ENCODE measurements at regions not wholly inside any gene's neighbourhood (a gene's known extent, or its start where the extent isn't known, plus 50 kb on each side); places are given as distances from the start of the nearest gene placed in this dataset.
"Not testable (repeated sequence)": the region's sequence is repeated elsewhere in the genome, so short reads cannot be mapped to it uniquely, and the experiment has no call there.

GRCh38 chr7:118995350-118995749, 770.8 kb downstream of the ANKRD7 start:
- 85 to 100% methylated on average over 1 of the region's 1 CpG for WGBS, 2 experiments
- Histone ChIP-seq H3K27me3 (ENCODE audit: control insufficient read depth, insufficient read depth, low read length, poor library complexity, severe bottlenecking) (no peaks in the 10 kb centered on the region), H3K4me3 (ENCODE audit: insufficient read depth, low read depth, low read length) (no peak overlapping the region)

GRCh38 chr7:119007236-119007635, 782.7 kb downstream of the ANKRD7 start:
- H3K27me3 ChIP-seq (ENCODE audit: control insufficient read depth, insufficient read depth, low read length, poor library complexity, severe bottlenecking), result no peaks in the 10 kb centered on the region
- no peak overlapping the region for H3K27ac ChIP-seq (ENCODE audit: insufficient read depth, low read depth, low read length, poor library complexity, severe bottlenecking)
- H3K4me3 ChIP-seq (ENCODE audit: insufficient read depth, low read depth, low read length), result no peak overlapping the region
- no peaks in the 10 kb centered on the region for H3K4me1 ChIP-seq (ENCODE audit: control insufficient read depth, insufficient read depth, low read length)
- no peaks in the 10 kb centered on the region for H3K36me3 ChIP-seq (ENCODE audit: control insufficient read depth, insufficient read depth, low read length)
- no peaks in the 10 kb centered on the region for H3K9me3 ChIP-seq (ENCODE audit: control insufficient read depth, low read length)

More at GRCh38 chr7:118995350-118995749, 770.8 kb downstream of the ANKRD7 start:
- Histone ChIP-seq H3K4me1 (ENCODE audit: control insufficient read depth, insufficient read depth, low read length) (no peaks in the 10 kb centered on the region), H3K9me3 (ENCODE audit: control insufficient read depth, low read length) (no peaks in the 10 kb centered on the region), H3K36me3 (ENCODE audit: control insufficient read depth, insufficient read depth, low read length) (no peaks in the 10 kb centered on the region), H3K27ac (ENCODE audit: insufficient read depth, low read depth, low read length, poor library complexity, severe bottlenecking) (no peak overlapping the region)

GRCh38 chr7:119010635-119011034, 786.1 kb downstream of the ANKRD7 start:
- WGBS, 2 experiments, result 96% methylated on average over 1 of the region's 1 CpG
- no peaks in the 10 kb centered on the region for H3K4me1 ChIP-seq (ENCODE audit: control insufficient read depth, insufficient read depth, low read length)
- H3K4me3 ChIP-seq (ENCODE audit: insufficient read depth, low read depth, low read length), result no peak overlapping the region
- no peaks in the 10 kb centered on the region for H3K9me3 ChIP-seq (ENCODE audit: control insufficient read depth, low read length)
- no peaks in the 10 kb centered on the region for H3K36me3 ChIP-seq (ENCODE audit: control insufficient read depth, insufficient read depth, low read length)
- H3K27ac ChIP-seq (ENCODE audit: insufficient read depth, low read depth, low read length, poor library complexity, severe bottlenecking), result no peak overlapping the region
- no peaks in the 10 kb centered on the region for H3K27me3 ChIP-seq (ENCODE audit: control insufficient read depth, insufficient read depth, low read length, poor library complexity, severe bottlenecking)

- WGBS, 2 experiments, result 92 to 94% methylated on average over 2 of the region's 2 CpGs
- no peaks in the 10 kb centered on the region for H3K36me3 ChIP-seq (ENCODE audit: control insufficient read depth, insufficient read depth, low read length)
- no peaks in the 10 kb centered on the region for H3K9me3 ChIP-seq (ENCODE audit: control insufficient read depth, low read length)
- no peaks in the 10 kb centered on the region for H3K27me3 ChIP-seq (ENCODE audit: control insufficient read depth, insufficient read depth, low read length, poor library complexity, severe bottlenecking)
- no peak overlapping the region for H3K4me3 ChIP-seq (ENCODE audit: insufficient read depth, low read depth, low read length)
- H3K27ac ChIP-seq (ENCODE audit: insufficient read depth, low read depth, low read length, poor library complexity, severe bottlenecking), result no peak overlapping the region
- no peaks in the 10 kb centered on the region for H3K4me1 ChIP-seq (ENCODE audit: control insufficient read depth, insufficient read depth, low read length)
Measured at GRCh38 chr7:119026391-119026790, 801.9 kb downstream of the ANKRD7 start.

- Histone ChIP-seq H3K27ac (ENCODE audit: insufficient read depth, low read depth, low read length, poor library complexity, severe bottlenecking) (no peak overlapping the region), H3K9me3 (ENCODE audit: control insufficient read depth, low read length) (no peaks in the 10 kb centered on the region), H3K27me3 (ENCODE audit: control insufficient read depth, insufficient read depth, low read length, poor library complexity, severe bottlenecking) (no peaks in the 10 kb centered on the region), H3K4me3 (ENCODE audit: insufficient read depth, low read depth, low read length) (no peak overlapping the region), H3K4me1 (ENCODE audit: control insufficient read depth, insufficient read depth, low read length) (no peaks in the 10 kb centered on the region), H3K36me3 (ENCODE audit: control insufficient read depth, insufficient read depth, low read length) (no peaks in the 10 kb centered on the region)
- 36% methylated on average over 1 of the region's 1 CpG; no CpG with 5 or more reads in 1 of the 2 experiments for WGBS, 2 experiments
Measured at GRCh38 chr7:119028736-119029135, 804.2 kb downstream of the ANKRD7 start.

GRCh38 chr7:119032136-119032535, 807.6 kb downstream of the ANKRD7 start:
- WGBS, 2 experiments, result 93 to 99% methylated on average over 3 to 4 of the region's 4 CpGs
- H3K9me3 ChIP-seq (ENCODE audit: control insufficient read depth, low read length); H3K27ac ChIP-seq (ENCODE audit: insufficient read depth, low read depth, low read length, poor library complexity, severe bottlenecking); H3K27me3 ChIP-seq (ENCODE audit: control insufficient read depth, insufficient read depth, low read length, poor library complexity, severe bottlenecking); H3K4me3 ChIP-seq (ENCODE audit: insufficient read depth, low read depth, low read length); H3K4me1 ChIP-seq (ENCODE audit: control insufficient read depth, insufficient read depth, low read length); H3K36me3 ChIP-seq (ENCODE audit: control insufficient read depth, insufficient read depth, low read length): not testable (repeated sequence)

- Histone ChIP-seq H3K27me3 (ENCODE audit: control insufficient read depth, insufficient read depth, low read length, poor library complexity, severe bottlenecking) (no peaks in the 10 kb centered on the region), H3K36me3 (ENCODE audit: control insufficient read depth, insufficient read depth, low read length) (no peaks in the 10 kb centered on the region), H3K4me3 (ENCODE audit: insufficient read depth, low read depth, low read length) (no peak overlapping the region), H3K9me3 (ENCODE audit: control insufficient read depth, low read length) (no peaks in the 10 kb centered on the region), H3K27ac (ENCODE audit: insufficient read depth, low read depth, low read length, poor library complexity, severe bottlenecking) (no peak overlapping the region), H3K4me1 (ENCODE audit: control insufficient read depth, insufficient read depth, low read length) (no peaks in the 10 kb centered on the region)
- 89 to 93% methylated on average over 3 of the region's 3 CpGs for WGBS, 2 experiments
Measured at GRCh38 chr7:119033641-119034040, 809.1 kb downstream of the ANKRD7 start.

GRCh38 chr7:119037941-119038340, 813.4 kb downstream of the ANKRD7 start:
- no peaks in the 10 kb centered on the region for H3K36me3 ChIP-seq (ENCODE audit: control insufficient read depth, insufficient read depth, low read length)
- no peaks in the 10 kb centered on the region for H3K4me1 ChIP-seq (ENCODE audit: control insufficient read depth, insufficient read depth, low read length)
- no peaks in the 10 kb centered on the region for H3K27me3 ChIP-seq (ENCODE audit: control insufficient read depth, insufficient read depth, low read length, poor library complexity, severe bottlenecking)
- no peak overlapping the region for H3K4me3 ChIP-seq (ENCODE audit: insufficient read depth, low read depth, low read length)
- H3K27ac ChIP-seq (ENCODE audit: insufficient read depth, low read depth, low read length, poor library complexity, severe bottlenecking), result no peak overlapping the region
- H3K9me3 ChIP-seq (ENCODE audit: control insufficient read depth, low read length), result no peaks in the 10 kb centered on the region
- 89 to 94% methylated on average over 2 of the region's 2 CpGs for WGBS, 2 experiments

GRCh38 chr7:119046068-119046467, 821.6 kb downstream of the ANKRD7 start:
- Histone ChIP-seq H3K27me3 (ENCODE audit: control insufficient read depth, insufficient read depth, low read length, poor library complexity, severe bottlenecking) (no peaks in the 10 kb centered on the region), H3K4me3 (ENCODE audit: insufficient read depth, low read depth, low read length) (no peak overlapping the region), H3K4me1 (ENCODE audit: control insufficient read depth, insufficient read depth, low read length) (no peaks in the 10 kb centered on the region), H3K9me3 (ENCODE audit: control insufficient read depth, low read length) (no peaks in the 10 kb centered on the region), H3K36me3 (ENCODE audit: control insufficient read depth, insufficient read depth, low read length) (no peaks in the 10 kb centered on the region), H3K27ac (ENCODE audit: insufficient read depth, low read depth, low read length, poor library complexity, severe bottlenecking) (no peak overlapping the region)
- WGBS, 2 experiments, result 89 to 90% methylated on average over 1 of the region's 1 CpG

GRCh38 chr7:119065966-119066365, 841.5 kb downstream of the ANKRD7 start:
- H3K27ac ChIP-seq (ENCODE audit: insufficient read depth, low read depth, low read length, poor library complexity, severe bottlenecking), result no peak overlapping the region
- H3K4me3 ChIP-seq (ENCODE audit: insufficient read depth, low read depth, low read length), result no peak overlapping the region
- H3K4me1 ChIP-seq (ENCODE audit: control insufficient read depth, insufficient read depth, low read length), result no peaks in the 10 kb centered on the region
- WGBS, 2 experiments, result 96 to 97% methylated on average over 3 to 4 of the region's 4 CpGs
- H3K27me3 ChIP-seq (ENCODE audit: control insufficient read depth, insufficient read depth, low read length, poor library complexity, severe bottlenecking), result no peaks in the 10 kb centered on the region
- H3K9me3 ChIP-seq (ENCODE audit: control insufficient read depth, low read length), result no peaks in the 10 kb centered on the region
- H3K36me3 ChIP-seq (ENCODE audit: control insufficient read depth, insufficient read depth, low read length), result no peaks in the 10 kb centered on the region

- 94 to 100% methylated on average over 1 of the region's 1 CpG for WGBS, 2 experiments
- no peak overlapping the region for H3K27ac ChIP-seq (ENCODE audit: insufficient read depth, low read depth, low read length, poor library complexity, severe bottlenecking)
- H3K4me3 ChIP-seq (ENCODE audit: insufficient read depth, low read depth, low read length), result no peak overlapping the region
- H3K9me3 ChIP-seq (ENCODE audit: control insufficient read depth, low read length), result no peaks in the 10 kb centered on the region
- H3K36me3 ChIP-seq (ENCODE audit: control insufficient read depth, insufficient read depth, low read length), result no peaks in the 10 kb centered on the region
- no peaks in the 10 kb centered on the region for H3K27me3 ChIP-seq (ENCODE audit: control insufficient read depth, insufficient read depth, low read length, poor library complexity, severe bottlenecking)
- H3K4me1 ChIP-seq (ENCODE audit: control insufficient read depth, insufficient read depth, low read length), result no peaks in the 10 kb centered on the region
Measured at GRCh38 chr7:119086026-119086425, 861.5 kb downstream of the ANKRD7 start.

All from ectodermal cell (in vitro differentiated cells).